SU-DHL-6 (cell line): ENCODE measurements at regions not wholly inside any gene's neighbourhood (a gene's known extent, or its start where the extent isn't known, plus 50 kb on each side); places are given as distances from the start of the nearest gene placed in this dataset.

Experiments
- H2AFZ ChIP-seq: fragments of 200-600 bp; sonication (generic); 2 replicates; pipeline ENCODE4 v1.6.1; 2014; ENCODE audit warnings: low read depth, mild to moderate bottlenecking, moderate library complexity, mixed read lengths, antibody characterized with exemption, low read length; ENCODE audit not compliant: severe bottlenecking
- H3F3A ChIP-seq: fragments of 200-600 bp; shearing (Covaris generic); 2 replicates; pipeline ENCODE4 v1.6.0; 2016; ENCODE audit warnings: antibody characterized with exemption, mild to moderate bottlenecking; ENCODE audit not compliant: insufficient read depth
- H3K27ac ChIP-seq: fragments of 200-600 bp; sonication (generic); 2 replicates; pipeline ENCODE4 v1.5.1; 2016; ENCODE audit warnings: low read depth, mild to moderate bottlenecking, low read length, moderate library complexity, mixed read lengths
- H3K27me3 ChIP-seq: fragments of 200-600 bp; sonication (generic), shearing (Covaris generic); 2 replicates; pipeline ENCODE4 v1.6.0; 2014; ENCODE audit warnings: mild to moderate bottlenecking, low read length
- H3K36me3 ChIP-seq: fragments of 200-600 bp; sonication (generic); 2 replicates; pipeline ENCODE4 v1.6.1; 2014; ENCODE audit warnings: mild to moderate bottlenecking, low read length, mixed read lengths
- H3K4me2 ChIP-seq: fragments of 300-600, 200-600 bp; shearing (Covaris generic), sonication (generic); 2 replicates; pipeline ENCODE4 v1.6.0; 2014; ENCODE audit warnings: low read length, low read depth, mild to moderate bottlenecking; ENCODE audit not compliant: poor library complexity, severe bottlenecking
- H3K4me3 ChIP-seq: fragments of 200-600 bp; sonication (generic); 2 replicates; pipeline ENCODE4 v1.5.1; 2014; ENCODE audit warnings: antibody characterized with exemption, low read length, mild to moderate bottlenecking, mixed read lengths; ENCODE audit not compliant: insufficient read depth, poor library complexity, severe bottlenecking
- H3K79me2 ChIP-seq: fragments of 200-600 bp; sonication (generic); 2 replicates; pipeline ENCODE4 v1.6.1; 2014; ENCODE audit warnings: mild to moderate bottlenecking, low read length, moderate library complexity; ENCODE audit not compliant: insufficient read depth
- H3K9ac ChIP-seq: fragments of 200-600 bp; sonication (generic); 2 replicates; pipeline ENCODE4 v1.7.0; 2014; ENCODE audit warnings: mild to moderate bottlenecking, low read length
- H3K9me2 ChIP-seq: fragments of 200-600 bp; sonication (generic); replicated peaks from 2 replicates; pipeline ENCODE4 v1.6.1; 2014; ENCODE audit warnings: low read length; ENCODE audit not compliant: insufficient read depth
- H3K9me3 ChIP-seq: fragments of 200-600 bp; sonication (generic); 2 replicates; pipeline ENCODE4 v1.6.1; 2014; ENCODE audit warnings: low read length, mixed read lengths; ENCODE audit not compliant: insufficient read depth
- H4K20me1 ChIP-seq: fragments of 200-600 bp; sonication (generic); 2 replicates; pipeline ENCODE4 v1.6.1; 2014; ENCODE audit warnings: low read depth, mild to moderate bottlenecking, antibody characterized with exemption, low read length, moderate library complexity, mixed read lengths
- EZH2phosphoT487 ChIP-seq: fragments of 200-600 bp; sonication (generic), shearing (Covaris generic); conservative IDR thresholded peaks from 2 replicates; pipeline ENCODE4 v1.6.1; 2018; ENCODE audit warnings: mild to moderate bottlenecking, antibody characterized with exemption, low read length, moderate library complexity, mixed read lengths
- TF ChIP-seq, protein P1 (sequence below): fragments of 200-600 bp; sonication (generic); IDR thresholded peaks from one replicate; pipeline ENCODE4 v1.5.1; 2017; ENCODE audit warnings: antibody characterized with exemption, mild to moderate bottlenecking, low read length, moderate library complexity; ENCODE audit not compliant: insufficient read depth, poor library complexity, severe bottlenecking

- Histone ChIP-seq H3K4me2 (peak overlapping the region; percentile 28), H3K9ac (peak overlapping the region; percentile 1; the same call in 1 of the 2 replicates)
Measured at GRCh38 chr15:70248116-70249025, 150.7 kb upstream of the TLE3 start.

GRCh38 chr15:70247281-70247680 lies 149.6 kb upstream of the TLE3 start:
- H2AFZ ChIP-seq, result no peak overlapping the region
- H3K4me3 ChIP-seq, result no peak overlapping the region
- H3K79me2 ChIP-seq, result no peaks in the 10 kb centered on the region
- H3K9me2 ChIP-seq, result no peaks in the 10 kb centered on the region
- H3K27me3 ChIP-seq, result no peaks in the 10 kb centered on the region
- H3K9ac ChIP-seq, result no peak overlapping the region
- TF ChIP-seq EZH2phosphoT487, result no peak
- TF ChIP-seq, protein P1, sequence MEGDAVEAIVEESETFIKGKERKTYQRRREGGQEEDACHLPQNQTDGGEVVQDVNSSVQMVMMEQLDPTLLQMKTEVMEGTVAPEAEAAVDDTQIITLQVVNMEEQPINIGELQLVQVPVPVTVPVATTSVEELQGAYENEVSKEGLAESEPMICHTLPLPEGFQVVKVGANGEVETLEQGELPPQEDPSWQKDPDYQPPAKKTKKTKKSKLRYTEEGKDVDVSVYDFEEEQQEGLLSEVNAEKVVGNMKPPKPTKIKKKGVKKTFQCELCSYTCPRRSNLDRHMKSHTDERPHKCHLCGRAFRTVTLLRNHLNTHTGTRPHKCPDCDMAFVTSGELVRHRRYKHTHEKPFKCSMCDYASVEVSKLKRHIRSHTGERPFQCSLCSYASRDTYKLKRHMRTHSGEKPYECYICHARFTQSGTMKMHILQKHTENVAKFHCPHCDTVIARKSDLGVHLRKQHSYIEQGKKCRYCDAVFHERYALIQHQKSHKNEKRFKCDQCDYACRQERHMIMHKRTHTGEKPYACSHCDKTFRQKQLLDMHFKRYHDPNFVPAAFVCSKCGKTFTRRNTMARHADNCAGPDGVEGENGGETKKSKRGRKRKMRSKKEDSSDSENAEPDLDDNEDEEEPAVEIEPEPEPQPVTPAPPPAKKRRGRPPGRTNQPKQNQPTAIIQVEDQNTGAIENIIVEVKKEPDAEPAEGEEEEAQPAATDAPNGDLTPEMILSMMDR, result no peak
- H4K20me1 ChIP-seq, result no peaks in the 10 kb centered on the region
- H3F3A ChIP-seq, result no peaks in the 10 kb centered on the region
- no peaks in the 10 kb centered on the region for H3K9me3 ChIP-seq
- no peak overlapping the region for H3K4me2 ChIP-seq
- no peaks in the 10 kb centered on the region for H3K36me3 ChIP-seq
- no peak overlapping the region for H3K27ac ChIP-seq

More at GRCh38 chr15:70248116-70249025, 150.7 kb upstream of the TLE3 start:
- H3K9me3 ChIP-seq, result no peaks in the 10 kb centered on the region
- TF ChIP-seq EZH2phosphoT487, result no peak
- TF ChIP-seq, protein P1, result no peak
- H2AFZ ChIP-seq, result peak overlapping the region; percentile 8
- no peaks in the 10 kb centered on the region for H3K27me3 ChIP-seq
- no peaks in the 10 kb centered on the region for H3F3A ChIP-seq
- no peaks in the 10 kb centered on the region for H3K79me2 ChIP-seq
- no peaks in the 10 kb centered on the region for H3K36me3 ChIP-seq
- no peak overlapping the region for H3K4me3 ChIP-seq
- H3K9me2 ChIP-seq, result no peaks in the 10 kb centered on the region
- no peaks in the 10 kb centered on the region for H4K20me1 ChIP-seq
- no peak overlapping the region; the same call in 1 of the 2 replicates for H3K27ac ChIP-seq

GRCh38 chr15:70246623-70247220 lies 149.0 kb upstream of the TLE3 start:
- Histone ChIP-seq H3K4me2 (no peak overlapping the region), H3K27ac (no peak overlapping the region)

More at GRCh38 chr15:70246623-70247220, 149.0 kb upstream of the TLE3 start:
- Histone ChIP-seq H3K4me3 (no peak overlapping the region), H3K9ac (no peak overlapping the region), H3K79me2 (no peaks in the 10 kb centered on the region), H3K36me3 (no peaks in the 10 kb centered on the region), H4K20me1 (no peaks in the 10 kb centered on the region), H3K9me2 (no peaks in the 10 kb centered on the region), H3K9me3 (no peaks in the 10 kb centered on the region), H3K27me3 (no peaks in the 10 kb centered on the region), H2AFZ (no peak overlapping the region), H3F3A (no peaks in the 10 kb centered on the region)
- TF ChIP-seq EZH2phosphoT487, result no peak
- TF ChIP-seq, protein P1, result no peak
